HG03139 (cell line): ENCODE measurements at regions not wholly inside any gene's neighbourhood (a gene's known extent, or its start where the extent isn't known, plus 50 kb on each side); places are given as distances from the start of the nearest gene placed in this dataset.

Experiments used
- ATAC-seq: cut with Tn5 transposase; IDR thresholded peaks from one replicate; pipeline ENCODE4 v1.9.1; 2021; ENCODE audit not compliant: unreplicated experiment

DNA sequence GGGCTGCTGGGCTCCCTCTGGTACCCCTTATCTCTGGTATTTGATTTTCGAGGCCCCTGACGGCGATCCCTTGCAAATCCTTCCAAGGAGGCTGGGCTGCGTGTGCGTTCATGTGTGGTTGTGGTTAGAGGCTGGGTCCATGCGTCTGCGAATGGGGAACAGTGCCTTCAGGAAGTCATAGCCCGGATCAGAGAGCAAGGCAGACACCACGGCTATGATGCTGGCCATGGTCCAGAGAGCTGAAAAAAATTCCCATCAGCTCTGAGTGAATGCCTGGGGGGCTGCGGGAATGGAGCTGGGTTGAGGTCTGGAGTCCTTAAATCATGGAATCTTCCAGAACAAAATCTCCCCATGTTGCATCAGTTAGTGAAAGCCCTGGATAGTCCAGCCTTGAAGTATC lies 145.5 kb downstream of the ACKR3 start:
- no peak for ATAC-seq

DNA sequence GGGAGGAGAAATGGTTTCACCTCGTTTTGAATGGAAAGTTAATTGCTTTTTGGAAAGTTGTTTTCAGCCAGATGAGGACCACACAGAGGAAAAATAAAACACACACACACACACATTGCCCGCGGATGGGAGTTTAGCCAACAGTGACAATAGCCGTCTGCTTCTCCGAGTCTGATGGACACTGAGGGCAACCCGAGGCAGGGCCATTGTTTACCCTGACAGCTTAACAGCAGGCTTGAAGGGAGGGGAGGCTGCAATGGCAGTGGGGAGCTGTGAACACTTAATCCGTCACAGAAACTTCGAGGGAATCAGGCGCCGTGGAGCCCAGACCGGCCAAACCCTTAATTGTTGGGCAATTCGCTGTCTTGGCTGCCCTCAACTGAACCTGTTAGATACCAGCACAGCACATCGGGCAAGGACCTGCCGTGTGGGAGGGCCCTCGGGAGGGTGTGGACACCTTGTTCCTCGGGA lies 145.9 kb downstream of the ACKR3 start:
- no peak for ATAC-seq

DNA sequence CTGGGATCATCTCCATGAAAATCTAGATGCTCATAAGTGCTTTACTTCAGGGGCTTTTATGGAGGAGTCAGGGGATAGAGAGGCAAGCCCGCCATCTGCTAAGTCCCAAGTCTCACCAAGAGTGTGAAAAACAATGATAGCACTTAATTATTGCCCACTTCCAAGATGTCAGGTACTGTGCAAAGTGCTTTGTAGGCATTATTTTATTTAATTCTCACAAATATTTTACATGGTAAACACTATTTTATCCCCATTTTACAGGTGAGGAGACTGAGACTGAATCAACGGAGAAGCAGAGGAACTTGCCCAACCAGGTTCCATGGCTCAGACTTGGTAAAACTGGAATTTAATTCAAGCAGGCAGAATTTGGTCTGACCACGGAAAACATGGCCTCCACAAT lies 147.5 kb downstream of the ACKR3 start:
- ATAC-seq: no peak

DNA sequence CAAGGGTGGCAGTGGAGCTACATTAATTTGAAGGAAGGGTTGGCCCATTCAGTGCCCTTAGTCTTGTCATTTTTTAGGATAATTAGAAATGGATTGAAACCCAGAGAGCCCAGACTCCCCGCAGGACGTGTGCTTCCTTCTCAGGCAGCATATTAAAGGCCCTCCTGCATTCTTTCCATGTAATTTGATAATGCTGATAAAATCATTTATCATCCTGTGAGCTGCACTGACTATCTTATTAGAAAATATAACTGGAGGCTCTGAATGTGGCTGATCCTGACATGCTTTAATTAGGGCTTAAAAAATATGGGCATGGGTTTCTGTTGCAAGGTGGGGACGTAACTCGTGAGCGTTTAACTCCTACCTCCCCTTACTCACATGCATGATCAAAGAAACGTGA lies 148.1 kb downstream of the ACKR3 start:
- no peak for ATAC-seq

DNA sequence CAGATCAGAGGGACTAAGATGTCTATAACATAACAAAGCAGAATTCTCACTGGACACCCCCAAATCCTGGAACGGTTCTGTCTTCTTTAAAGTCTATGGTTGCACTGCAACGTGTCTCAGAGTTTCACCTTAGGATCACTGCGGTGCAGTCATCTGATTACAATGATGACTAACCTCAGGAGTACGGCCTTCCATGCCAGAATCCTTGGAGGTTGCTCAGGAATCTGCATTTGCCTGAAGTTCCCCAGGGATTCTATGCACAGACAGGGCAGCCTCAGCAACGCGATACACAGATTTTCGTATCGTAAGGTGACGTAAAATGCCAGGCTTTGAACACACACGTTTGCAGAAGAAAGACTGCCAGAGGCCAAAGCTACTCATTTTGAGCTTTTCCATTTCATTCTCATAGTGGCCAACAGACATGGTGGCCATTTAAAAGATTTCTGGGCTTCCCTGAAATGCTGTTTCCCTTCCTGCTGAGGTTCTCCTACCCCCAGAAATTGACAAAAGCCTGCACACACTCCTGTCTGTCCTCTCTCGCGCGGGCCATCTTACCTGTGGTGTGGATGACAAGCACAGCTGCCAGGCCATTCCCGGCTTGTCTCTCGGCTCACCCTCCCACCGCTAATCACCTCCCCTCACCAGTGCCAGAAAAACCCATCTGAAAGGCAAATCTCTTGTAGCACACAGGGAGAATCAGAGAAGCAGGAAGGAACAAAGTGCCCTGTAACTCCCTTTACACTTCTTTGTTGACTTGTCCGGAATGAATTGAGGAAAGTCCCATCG lies 148.8 kb downstream of the ACKR3 start:
- no peak for ATAC-seq

DNA sequence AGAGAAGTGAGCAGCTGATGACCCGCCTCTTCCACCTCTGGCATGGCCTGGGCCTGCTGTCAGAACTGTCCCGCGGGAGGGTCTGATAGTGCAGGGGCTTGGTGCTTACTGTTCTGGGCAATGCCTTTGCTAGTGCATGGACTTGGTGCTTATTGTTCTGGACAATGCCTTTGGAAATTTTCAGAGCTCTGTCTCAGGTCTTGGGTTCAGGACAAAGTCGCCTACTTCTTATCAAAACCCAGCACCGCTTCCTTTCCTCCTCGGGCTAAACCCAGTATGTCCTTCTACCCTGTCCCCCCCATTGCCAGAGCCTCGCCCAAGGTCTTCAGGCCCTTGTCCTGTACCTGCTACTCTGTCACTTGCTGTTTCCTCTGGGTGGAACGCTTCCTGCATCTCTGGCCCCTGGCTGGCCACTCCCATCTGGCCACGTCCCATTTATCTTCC lies 149.6 kb downstream of the ACKR3 start:
- no peak for ATAC-seq

DNA sequence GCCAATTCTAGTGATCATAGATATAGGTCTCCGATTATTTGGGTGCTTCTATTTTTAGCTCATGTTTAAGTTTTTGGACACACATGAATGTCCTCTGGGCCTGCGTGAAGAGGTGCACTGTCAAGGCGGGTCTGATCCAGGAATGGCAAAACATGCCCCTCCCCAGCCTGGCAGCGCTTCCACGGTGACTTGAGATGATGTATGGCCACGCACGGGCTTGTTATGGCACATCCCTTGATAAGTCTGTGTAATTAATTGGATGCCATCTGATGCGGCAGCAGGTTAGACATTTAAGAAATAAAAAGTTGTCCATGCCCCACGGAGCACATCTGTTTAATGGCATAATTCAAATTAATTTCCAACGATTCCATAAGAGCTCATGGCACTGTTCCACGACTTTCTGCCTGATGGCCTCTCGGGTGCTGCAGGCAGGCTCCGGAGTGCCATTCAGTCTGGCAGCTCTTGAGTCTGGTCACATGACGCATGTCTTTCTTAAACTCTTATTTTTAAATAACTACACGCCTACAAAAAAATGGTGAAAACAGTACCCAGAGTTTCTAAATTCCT lies 151.4 kb downstream of the ACKR3 start:
- ATAC-seq: no peak

DNA sequence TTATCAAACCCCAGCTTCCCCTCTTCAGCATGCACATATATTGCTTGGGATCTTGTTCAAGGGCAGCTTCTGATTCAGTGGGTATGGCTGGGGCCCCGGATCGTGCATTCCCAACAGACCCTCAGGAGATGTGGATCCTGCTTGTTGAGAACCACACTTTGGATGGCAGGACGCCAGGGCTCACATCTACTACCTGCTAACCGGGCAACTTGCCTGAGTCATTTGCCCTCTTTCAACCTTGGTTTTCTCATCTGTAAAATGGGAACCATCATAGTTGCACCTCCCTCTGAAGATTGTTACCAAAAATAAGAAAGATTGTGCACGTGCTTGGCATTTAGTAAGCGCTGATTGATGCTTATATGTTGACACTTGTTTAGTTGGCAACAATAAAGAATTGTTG lies 154.6 kb downstream of the ACKR3 start:
- no peak for ATAC-seq

DNA sequence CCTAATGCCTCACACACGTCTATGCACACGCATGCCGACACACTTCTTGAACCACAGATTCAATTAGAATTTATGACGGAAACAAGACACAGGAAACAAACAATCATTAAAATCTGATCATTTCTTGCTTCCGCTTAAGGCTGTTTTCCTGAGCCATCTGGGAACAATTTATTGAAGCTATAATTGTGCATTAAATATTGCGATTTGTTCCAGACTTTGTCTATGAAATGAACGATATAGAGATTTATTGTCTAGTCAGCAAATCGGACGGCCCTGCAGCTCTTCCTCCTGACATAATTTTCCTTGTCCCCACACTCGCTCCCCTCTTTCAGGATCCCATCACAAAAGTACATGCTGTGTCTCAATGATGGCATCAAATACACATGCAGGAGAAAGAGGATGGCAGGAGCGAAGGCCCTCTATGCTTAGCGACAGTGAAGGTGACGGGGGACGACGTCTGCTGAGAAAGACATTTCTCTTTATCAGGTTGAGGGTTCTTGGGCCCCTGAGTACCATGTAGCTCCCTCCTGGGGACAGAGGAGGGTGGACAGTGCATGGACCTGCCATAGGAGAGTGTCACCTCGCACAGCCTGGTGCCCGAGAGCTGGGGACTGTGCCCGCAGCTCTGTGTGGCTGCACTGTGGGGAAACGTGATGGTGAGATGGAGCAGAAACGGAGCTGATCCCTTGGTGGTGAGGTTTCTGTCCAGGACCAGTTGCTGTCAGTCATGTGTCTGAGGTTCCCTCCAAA lies 157.3 kb downstream of the ACKR3 start:
- ATAC-seq: no peak

DNA sequence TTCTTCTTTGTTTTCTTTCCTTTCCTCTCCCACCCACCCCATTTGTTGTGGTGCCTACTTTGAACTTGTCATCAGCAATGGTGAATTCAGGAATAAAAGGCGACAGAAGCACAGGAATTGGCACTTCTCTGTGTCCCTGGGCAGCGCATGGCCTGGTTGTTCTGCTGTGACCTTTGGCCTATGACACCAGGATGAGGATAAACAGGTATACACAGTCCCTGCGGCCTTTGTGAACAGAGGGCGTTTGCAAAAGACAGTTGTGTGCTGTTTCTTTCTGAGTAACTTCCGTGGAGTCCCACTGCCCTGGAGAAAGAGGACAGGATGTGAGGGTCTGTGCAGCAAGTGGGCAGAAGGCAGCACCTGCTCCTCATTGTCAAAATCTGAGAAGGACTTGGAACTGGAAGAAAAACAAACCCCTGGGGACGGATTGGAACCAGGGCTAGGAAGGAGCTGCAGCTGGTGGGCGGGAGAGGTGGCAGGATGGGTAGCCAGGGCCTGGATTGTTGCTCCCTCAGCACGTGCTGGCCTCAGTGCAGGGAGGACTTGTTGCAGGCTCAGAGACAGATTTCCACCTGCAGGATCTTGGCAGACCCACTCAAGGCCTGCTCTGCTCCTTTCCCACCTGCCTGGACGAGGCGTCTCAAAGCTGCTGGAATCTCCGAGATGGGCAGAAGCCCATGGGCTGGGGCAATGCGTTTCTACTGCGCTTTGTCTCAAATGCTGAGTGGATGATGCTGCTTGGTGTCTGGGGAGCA lies 159.5 kb downstream of the ACKR3 start:
- no peak for ATAC-seq

DNA sequence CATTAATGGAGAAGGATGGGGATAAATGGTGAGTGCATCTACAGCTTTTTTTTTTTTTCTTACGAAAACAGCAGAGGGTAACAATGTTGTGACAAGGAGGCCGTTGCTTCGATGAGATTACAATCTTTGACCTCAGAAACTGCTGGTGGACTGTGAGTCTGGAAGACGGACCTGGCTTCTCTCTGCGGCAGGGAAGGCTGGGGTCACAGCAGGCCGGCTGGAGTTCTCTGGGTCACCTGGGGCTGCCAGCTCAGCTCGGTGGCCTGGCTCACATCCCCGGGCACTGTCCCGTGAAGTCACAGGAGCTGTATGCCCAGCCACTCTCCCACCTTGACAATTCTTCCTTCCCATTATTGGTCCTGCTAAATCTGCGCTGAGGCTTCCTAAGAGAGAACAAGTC lies 160.8 kb downstream of the ACKR3 start:
- ATAC-seq: no peak

DNA sequence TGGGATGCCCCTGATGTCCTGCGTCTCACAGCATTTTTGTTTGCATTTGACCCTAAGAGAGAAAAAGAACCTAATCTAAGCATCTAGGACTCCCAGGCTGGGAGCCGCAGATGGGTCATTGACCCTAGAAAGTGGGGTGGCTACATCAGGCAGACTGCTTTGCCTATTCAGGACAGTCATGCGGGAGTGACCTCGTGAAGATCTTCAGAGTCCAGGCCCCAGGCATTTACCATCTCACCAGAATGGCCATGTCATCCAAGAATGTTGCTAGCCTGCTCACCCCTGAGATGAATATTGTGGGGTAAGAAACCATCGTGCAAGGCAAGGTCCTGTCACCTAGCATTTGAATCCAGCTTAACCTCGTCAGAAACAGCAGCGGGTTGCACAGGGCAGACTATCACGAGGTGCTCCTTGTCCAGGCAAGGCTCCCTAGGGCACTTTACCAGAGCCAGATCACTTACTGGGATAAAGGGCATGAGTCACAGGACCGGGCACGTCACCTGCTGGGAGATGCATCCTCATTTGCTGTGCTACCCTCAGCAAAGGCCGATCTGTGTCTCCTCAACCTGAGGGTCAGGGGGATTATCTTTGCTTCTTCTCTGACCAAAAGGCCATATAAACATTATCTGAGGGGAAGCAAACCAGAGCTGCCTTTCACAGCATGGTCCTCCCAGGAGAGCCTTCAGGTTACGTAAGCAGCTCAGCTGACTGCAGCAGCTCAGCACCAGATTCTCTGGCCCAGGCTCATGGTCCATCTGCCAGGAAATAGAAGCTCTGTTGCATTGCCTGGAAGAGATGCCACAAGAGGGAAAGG lies 162.3 kb downstream of the ACKR3 start:
- no peak for ATAC-seq

DNA sequence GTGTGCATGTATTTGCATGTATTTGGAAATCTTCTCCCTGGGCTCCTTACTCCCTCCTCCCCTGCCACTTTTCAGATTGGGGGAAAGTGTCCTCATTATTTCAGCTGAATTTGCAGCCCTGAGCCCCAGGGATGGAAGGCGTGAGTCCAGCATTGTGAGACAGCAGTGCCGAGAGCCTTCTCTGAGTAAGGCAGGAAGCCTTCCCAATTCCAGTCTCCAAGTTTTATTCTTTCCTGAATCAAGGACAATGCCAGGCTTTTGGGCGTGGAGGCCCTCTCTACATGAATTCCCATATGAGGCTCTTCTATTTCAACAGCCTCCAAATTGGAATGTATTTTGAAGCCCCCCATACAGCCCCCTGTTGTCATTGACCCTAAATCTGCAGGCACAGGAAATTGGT lies 163.5 kb downstream of the ACKR3 start:
- no peak for ATAC-seq

DNA sequence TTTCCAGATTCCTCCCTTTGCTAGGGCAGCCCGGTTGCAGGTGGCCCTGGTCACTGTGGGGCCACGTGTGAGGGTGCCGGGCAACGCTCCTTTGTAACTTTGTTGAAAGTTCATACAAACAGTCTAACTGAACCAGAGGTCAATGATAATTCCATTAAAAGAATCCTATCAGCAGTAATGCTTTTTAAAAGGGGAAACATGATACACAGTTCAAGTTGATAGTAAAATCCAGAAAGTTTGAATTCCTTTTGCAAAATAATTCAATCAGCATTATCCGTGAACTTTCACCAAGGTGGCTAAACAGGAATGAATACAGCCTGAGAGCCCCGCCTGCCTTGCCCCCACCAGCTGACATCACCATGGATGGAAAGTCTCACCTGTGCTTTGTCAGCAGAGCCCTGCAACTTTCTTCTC lies 166.2 kb downstream of the ACKR3 start:
- ATAC-seq: no peak

DNA sequence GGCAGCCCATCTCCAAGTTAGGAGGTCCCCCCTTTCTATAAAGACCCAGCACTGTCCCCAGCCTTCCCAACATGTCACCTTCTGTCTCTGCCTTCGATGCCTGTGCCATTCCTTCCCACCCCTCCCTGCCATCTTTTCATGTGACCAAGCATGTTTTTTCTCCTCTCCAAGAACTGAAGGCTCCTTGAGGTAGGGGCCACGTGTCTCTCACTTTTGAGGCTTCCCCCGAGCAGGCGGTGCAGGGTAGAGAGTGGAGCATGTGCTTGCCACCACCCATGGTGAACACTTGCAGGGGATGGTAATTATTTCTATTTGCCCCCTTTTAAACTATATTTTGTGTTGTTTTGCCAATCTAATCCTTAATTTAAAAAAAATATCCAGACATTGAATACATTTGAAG lies 168.4 kb downstream of the ACKR3 start:
- no peak for ATAC-seq

DNA sequence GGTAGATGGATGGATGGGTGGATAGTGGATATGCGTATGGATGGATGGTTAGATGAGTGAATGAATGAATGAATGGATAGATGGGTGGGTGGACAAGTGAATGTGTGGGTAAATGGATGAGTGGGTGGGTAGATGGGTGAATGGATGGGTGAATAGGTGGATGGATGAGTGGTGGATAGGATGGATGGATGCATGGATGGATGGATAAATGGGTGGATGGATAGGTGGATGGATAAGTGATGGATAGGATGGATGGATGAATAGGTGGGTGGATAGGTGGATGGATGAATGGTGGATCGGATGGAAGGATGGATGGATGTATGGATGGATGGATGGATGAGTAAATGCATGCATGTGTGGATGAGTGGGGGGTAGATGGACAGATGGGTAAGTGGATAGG lies 169.3 kb downstream of the ACKR3 start:
- ATAC-seq: no peak

DNA sequence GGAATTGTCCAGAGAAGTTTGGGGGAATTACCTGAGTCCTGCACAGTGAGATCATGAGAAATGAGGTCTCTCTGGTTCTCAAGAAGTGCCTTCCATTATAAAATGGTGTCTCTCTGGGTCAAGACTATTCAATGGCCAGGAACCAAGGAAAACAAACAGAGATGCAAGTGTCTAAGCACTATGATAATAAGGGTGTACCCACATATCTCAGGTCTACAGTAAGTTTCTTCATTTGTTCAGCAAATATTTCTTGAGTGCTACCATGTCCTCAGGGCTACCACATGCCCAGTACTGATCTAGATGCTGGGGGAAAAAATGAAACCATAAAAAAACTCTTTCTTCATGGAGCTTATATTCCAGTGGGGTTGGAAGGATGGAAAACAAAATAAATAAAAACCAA lies 170.0 kb downstream of the ACKR3 start:
- ATAC-seq: no peak

DNA sequence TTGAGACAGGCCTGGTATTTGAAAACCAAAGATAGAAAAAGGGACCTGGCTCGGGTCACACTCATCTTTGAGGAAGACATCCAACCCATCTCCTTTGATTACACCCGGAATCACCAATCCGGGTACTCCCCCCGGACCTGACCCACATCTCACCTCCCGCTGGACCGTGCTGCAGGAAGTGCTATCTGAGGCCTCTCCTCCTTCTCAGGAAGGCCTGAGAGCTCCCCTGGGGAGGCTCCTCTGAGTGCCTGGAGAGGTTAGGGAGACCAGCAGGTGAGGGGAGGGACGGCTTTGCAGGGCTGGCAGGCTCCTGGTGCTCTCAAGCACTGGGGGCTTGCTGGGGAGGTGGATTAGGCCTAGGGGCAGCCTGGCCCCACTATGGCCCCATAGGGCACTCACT lies 170.9 kb downstream of the ACKR3 start:
- no peak for ATAC-seq

DNA sequence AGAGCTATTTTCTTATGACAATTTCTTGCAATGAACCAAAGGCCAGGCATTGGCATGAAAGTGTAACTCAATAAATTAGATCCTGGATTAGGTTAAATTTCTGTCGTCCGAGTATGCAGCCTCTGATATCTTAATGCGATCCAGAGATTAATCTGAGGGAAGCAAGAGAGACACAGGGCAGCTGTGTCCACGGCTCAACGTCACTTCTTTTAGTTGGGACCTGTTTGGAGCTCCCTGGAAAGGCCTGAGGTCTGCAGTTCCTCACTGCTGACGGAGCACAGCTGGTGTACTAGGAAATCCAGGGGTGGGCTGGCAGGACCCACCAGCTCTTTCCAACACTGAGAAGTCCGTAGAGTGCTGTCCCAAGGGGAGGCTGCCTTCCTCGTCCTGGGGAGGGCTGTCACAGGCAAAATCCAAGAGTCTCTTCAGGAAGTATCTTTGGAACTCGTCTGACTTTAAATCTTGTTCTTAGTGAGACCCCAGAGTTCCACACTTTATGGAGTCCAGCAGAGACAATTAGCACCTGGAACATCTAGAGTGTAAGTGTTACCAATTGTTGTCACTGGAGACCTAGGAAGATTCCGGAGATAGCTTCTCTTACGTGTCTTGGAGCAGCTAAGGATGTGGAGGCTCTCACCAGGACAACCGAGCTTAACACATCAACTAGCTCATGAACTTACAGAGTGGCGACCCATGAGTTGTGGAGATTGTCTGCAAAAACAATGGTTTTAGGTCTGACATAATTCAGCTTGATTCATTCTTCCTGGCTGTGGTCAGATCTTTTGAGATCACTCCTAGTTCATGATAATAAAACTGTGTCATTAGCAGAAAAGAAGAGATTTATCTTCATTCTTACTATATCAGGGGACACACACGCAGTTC lies 173.7 kb downstream of the ACKR3 start:
- no peak for ATAC-seq

DNA sequence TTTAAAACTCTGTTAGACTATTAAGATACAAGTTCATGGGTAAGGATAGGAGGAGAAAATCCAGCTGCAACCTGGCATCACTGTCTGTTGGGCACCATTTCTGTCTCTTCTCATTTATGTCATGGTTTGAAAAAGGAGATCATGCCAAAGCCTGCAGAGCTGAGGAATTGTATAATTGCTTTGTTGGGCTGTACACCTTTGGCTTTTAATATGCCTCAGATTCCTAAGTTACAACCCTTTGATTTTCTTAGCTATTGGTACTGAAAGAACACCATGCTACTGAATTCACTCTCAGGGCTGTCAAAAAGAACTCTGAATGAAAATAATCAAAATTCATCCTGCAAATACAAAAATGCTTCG lies 174.3 kb downstream of the ACKR3 start:
- no peak for ATAC-seq
